ENCODE measurements at regions not wholly inside any gene's neighbourhood (a gene's known extent, or its start where the extent isn't known, plus 50 kb on each side); places are given as distances from the start of the nearest gene placed in this dataset.

GRCh38 chr15:96858694-96859093 lies 528.2 kb downstream of the NR2F2 start:
- TF ChIP-seq, protein P1, sequence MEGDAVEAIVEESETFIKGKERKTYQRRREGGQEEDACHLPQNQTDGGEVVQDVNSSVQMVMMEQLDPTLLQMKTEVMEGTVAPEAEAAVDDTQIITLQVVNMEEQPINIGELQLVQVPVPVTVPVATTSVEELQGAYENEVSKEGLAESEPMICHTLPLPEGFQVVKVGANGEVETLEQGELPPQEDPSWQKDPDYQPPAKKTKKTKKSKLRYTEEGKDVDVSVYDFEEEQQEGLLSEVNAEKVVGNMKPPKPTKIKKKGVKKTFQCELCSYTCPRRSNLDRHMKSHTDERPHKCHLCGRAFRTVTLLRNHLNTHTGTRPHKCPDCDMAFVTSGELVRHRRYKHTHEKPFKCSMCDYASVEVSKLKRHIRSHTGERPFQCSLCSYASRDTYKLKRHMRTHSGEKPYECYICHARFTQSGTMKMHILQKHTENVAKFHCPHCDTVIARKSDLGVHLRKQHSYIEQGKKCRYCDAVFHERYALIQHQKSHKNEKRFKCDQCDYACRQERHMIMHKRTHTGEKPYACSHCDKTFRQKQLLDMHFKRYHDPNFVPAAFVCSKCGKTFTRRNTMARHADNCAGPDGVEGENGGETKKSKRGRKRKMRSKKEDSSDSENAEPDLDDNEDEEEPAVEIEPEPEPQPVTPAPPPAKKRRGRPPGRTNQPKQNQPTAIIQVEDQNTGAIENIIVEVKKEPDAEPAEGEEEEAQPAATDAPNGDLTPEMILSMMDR (IDR thresholded peaks at IDR 0.05; ENCODE audit: low read length) = no peak
- no peak for TF ChIP-seq EZH2phosphoT487 (IDR thresholded peaks at IDR 0.05; ENCODE audit: low read length)

Measured in MM.1S (cell line).